WTC11 (cell line): ENCODE measurements at regions not wholly inside any gene's neighbourhood (a gene's known extent, or its start where the extent isn't known, plus 50 kb on each side); places are given as distances from the start of the nearest gene placed in this dataset.

Experiments
- CTCF ChIP-seq: fragments of 200-600 bp; IDR thresholded peaks from 2 replicates; pipeline ENCODE4 v1.8.0; 2022; ENCODE audit warnings: antibody characterized with exemption
- ETV6 ChIP-seq: sonication (generic); formaldehyde crosslinking; IDR thresholded peaks from 2 replicates; pipeline ENCODE4 v1.8.1; 2022; ENCODE audit warnings: mild to moderate bottlenecking, missing genetic modification reagents
- HMGA2 ChIP-seq: fragments of 250-450 bp; sonication (Bioruptor Pico); IDR thresholded peaks from 2 replicates; pipeline ENCODE4 v1.4.0; 2021; ENCODE audit warnings: mild to moderate bottlenecking, moderate library complexity
- IRF2 ChIP-seq: sonication (generic); formaldehyde crosslinking; IDR thresholded peaks from 2 replicates; pipeline ENCODE4 v1.8.0; 2022; ENCODE audit warnings: low read depth, missing genetic modification reagents, borderline replicate concordance
- JAZF1 ChIP-seq: fragments of 250-450 bp; sonication (Bioruptor Pico); IDR thresholded peaks from 2 replicates; pipeline ENCODE4 v1.9.0; 2021; ENCODE audit warnings: moderate library complexity, mild to moderate bottlenecking, inconsistent platforms
- JUN ChIP-seq: sonication (generic); formaldehyde crosslinking; IDR thresholded peaks from 2 replicates; pipeline ENCODE4 v1.8.0; 2023; ENCODE audit warnings: mild to moderate bottlenecking, missing genetic modification reagents
- MAX ChIP-seq: sonication (generic); formaldehyde crosslinking; IDR thresholded peaks from 2 replicates; pipeline ENCODE4 v1.8.0; 2022; ENCODE audit warnings: mild to moderate bottlenecking, missing genetic modification reagents
- SMAD3 ChIP-seq: sonication (generic); formaldehyde crosslinking; IDR thresholded peaks from 2 replicates; pipeline ENCODE4 v1.8.0; 2022; ENCODE audit warnings: missing genetic modification reagents, mild to moderate bottlenecking, borderline replicate concordance
- STAT6 ChIP-seq: sonication (generic); formaldehyde crosslinking; conservative IDR thresholded peaks from 2 replicates; pipeline ENCODE4 v1.8.1; 2023; ENCODE audit warnings: mild to moderate bottlenecking, low read depth, missing genetic modification reagents, moderate library complexity
- TP53 ChIP-seq: sonication (generic); formaldehyde crosslinking; IDR thresholded peaks from 2 replicates; pipeline ENCODE4 v1.8.1; 2023; ENCODE audit warnings: mild to moderate bottlenecking, missing genetic modification reagents
- ZBTB21 ChIP-seq: sonication (generic); formaldehyde crosslinking; IDR thresholded peaks from 2 replicates; pipeline ENCODE4 v1.8.1; 2023; ENCODE audit warnings: mild to moderate bottlenecking, missing genetic modification reagents, borderline replicate concordance
- ZBTB43 ChIP-seq: sonication (generic); formaldehyde crosslinking; IDR thresholded peaks from 2 replicates; pipeline ENCODE4 v1.8.1; 2023; ENCODE audit warnings: mild to moderate bottlenecking, missing genetic modification reagents
- ZNF138 ChIP-seq: sonication (generic); formaldehyde crosslinking; conservative IDR thresholded peaks from 2 replicates; pipeline ENCODE4 v1.8.1; 2022; ENCODE audit warnings: mild to moderate bottlenecking, moderate library complexity, missing genetic modification reagents
- ZNF263 ChIP-seq: sonication (generic); formaldehyde crosslinking; IDR thresholded peaks from 2 replicates; pipeline ENCODE4 v1.8.1; 2022; ENCODE audit warnings: low read depth, mild to moderate bottlenecking, moderate library complexity, missing genetic modification reagents

- TF ChIP-seq CTCF, result no peak
- TF ChIP-seq JUN (CRISPR knock-in tag), result no peak
- TF ChIP-seq STAT6 (CRISPR knock-in tag), result no peak
- no peak for TF ChIP-seq MAX (CRISPR knock-in tag)
- TF ChIP-seq ZBTB43 (CRISPR knock-in tag), result no peak
- no peak for TF ChIP-seq ZNF138 (CRISPR knock-in tag)
- TF ChIP-seq ETV6 (CRISPR knock-in tag), result no peak
- TF ChIP-seq IRF2, result no peak
- no peak for TF ChIP-seq TP53
- TF ChIP-seq ZNF263, result no peak
- TF ChIP-seq SMAD3 (CRISPR knock-in tag), result no peak
- TF ChIP-seq ZBTB21 (CRISPR knock-in tag), result no peak
- no peak for TF ChIP-seq JAZF1
- no peak for TF ChIP-seq HMGA2 (CRISPR knock-in tag)
Measured at GRCh38 chr3:71865727-71866126, 80.8 kb upstream of the PROK2 start.
